Renal cortex interstitium (tissue), 11 donors: ENCODE measurements at regions not wholly inside any gene's neighbourhood (a gene's known extent, or its start where the extent isn't known, plus 50 kb on each side); places are given as distances from the start of the nearest gene placed in this dataset.
"Not testable (repeated sequence)": the region's sequence is repeated elsewhere in the genome, so short reads cannot be mapped to it uniquely, and the experiment has no call there.

Experiments used
- DNase-seq, 11 donors: peaks; one replicate each; pipeline ENCODE4 v3.0.0-alpha.2; 2013; ENCODE audit warnings: low read depth in 9 of 11, low spot score in 4 of 11; ENCODE audit errors: extremely low read depth in 1 of 11

- not testable (repeated sequence) for DNase-seq
Measured at GRCh38 chr1:79702336-79702999, 695.9 kb upstream of the ADGRL4 start.

- peak in 4 of 11 donors; percentile 3 to 43 (median 20) for DNase-seq
Measured at GRCh38 chr1:79695138-79695537, 688.6 kb upstream of the ADGRL4 start.

GRCh38 chr1:79694241-79694640, 687.7 kb upstream of the ADGRL4 start:
- DNase-seq, result no peak

GRCh38 chr1:79693441-79694114, 687.0 kb upstream of the ADGRL4 start:
- no peak for DNase-seq

GRCh38 chr1:79692519-79692918, 686.0 kb upstream of the ADGRL4 start:
- DNase-seq, result no peak

GRCh38 chr1:79688932-79689331, 682.4 kb upstream of the ADGRL4 start:
- DNase-seq, result no peak

GRCh38 chr1:79683420-79683819, 676.9 kb upstream of the ADGRL4 start:
- no peak for DNase-seq

- DNase-seq, result no peak
Measured at GRCh38 chr1:79682478-79682877, 675.9 kb upstream of the ADGRL4 start.

- DNase-seq, result no peak
Measured at GRCh38 chr1:79681382-79681781, 674.9 kb upstream of the ADGRL4 start.

- no peak for DNase-seq
Measured at GRCh38 chr1:79679916-79680315, 673.4 kb upstream of the ADGRL4 start.

- no peak for DNase-seq
Measured at GRCh38 chr1:79667848-79668696, 661.5 kb upstream of the ADGRL4 start.

- no peak for DNase-seq
Measured at GRCh38 chr1:79667166-79667565, 660.6 kb upstream of the ADGRL4 start.

GRCh38 chr1:79663916-79664315, 657.4 kb upstream of the ADGRL4 start:
- no peak for DNase-seq

GRCh38 chr1:79662596-79662995, 656.1 kb upstream of the ADGRL4 start:
- DNase-seq, result no peak

GRCh38 chr1:79660129-79660528, 653.6 kb upstream of the ADGRL4 start:
- no peak for DNase-seq

- peak in 8 of 11 donors; percentile 7 to 17 (median 10) for DNase-seq
Measured at GRCh38 chr1:79657951-79658658, 651.6 kb upstream of the ADGRL4 start.

- no peak for DNase-seq
Measured at GRCh38 chr1:79655876-79656275, 649.3 kb upstream of the ADGRL4 start.

GRCh38 chr1:79652426-79652825, 645.9 kb upstream of the ADGRL4 start:
- DNase-seq, result no peak

- DNase-seq, result no peak
Measured at GRCh38 chr1:79648126-79648525, 641.6 kb upstream of the ADGRL4 start.
